NCI-H2196 (cell line): ENCODE measurements at regions not wholly inside any gene's neighbourhood (a gene's known extent, or its start where the extent isn't known, plus 50 kb on each side); places are given as distances from the start of the nearest gene placed in this dataset.
A peak's percentile ranks its signal among the peaks of the same experiment; 100 is the strongest.

Experiments
- DNase-seq: peaks from one replicate; lab custom pipeline; 2025; ENCODE audit not compliant: unreplicated experiment; lab: John Stamatoyannopoulos, UW

- DNase-seq = peak; percentile 78
Observed at GRCh38 chr1:13965770-13966398, 265.9 kb downstream of the PRDM2 start.

DNA sequence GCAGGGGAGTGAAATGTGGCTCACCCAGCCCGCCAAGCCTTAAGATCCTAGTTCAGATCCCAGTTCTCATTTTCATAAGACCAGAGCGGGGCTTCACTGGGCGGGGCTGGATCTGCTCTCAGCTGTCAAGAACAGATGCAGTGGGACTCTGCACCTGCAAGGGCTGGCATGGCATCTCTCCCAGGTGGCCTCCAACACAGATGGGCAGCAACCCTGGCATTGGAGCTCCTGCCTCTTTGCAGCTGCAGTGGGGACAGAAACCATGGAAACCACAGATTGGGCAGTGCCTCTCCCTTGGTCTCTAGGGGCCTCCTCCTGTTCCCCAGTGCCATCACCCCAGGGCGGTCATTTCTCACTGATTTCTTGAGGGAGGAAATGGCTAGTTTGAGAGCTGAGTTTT lies 267.7 kb downstream of the PRDM2 start:
- peak; percentile 8 for DNase-seq

GRCh38 chr1:13968361-13968760 lies 268.4 kb downstream of the PRDM2 start:
- no peak for DNase-seq

DNA sequence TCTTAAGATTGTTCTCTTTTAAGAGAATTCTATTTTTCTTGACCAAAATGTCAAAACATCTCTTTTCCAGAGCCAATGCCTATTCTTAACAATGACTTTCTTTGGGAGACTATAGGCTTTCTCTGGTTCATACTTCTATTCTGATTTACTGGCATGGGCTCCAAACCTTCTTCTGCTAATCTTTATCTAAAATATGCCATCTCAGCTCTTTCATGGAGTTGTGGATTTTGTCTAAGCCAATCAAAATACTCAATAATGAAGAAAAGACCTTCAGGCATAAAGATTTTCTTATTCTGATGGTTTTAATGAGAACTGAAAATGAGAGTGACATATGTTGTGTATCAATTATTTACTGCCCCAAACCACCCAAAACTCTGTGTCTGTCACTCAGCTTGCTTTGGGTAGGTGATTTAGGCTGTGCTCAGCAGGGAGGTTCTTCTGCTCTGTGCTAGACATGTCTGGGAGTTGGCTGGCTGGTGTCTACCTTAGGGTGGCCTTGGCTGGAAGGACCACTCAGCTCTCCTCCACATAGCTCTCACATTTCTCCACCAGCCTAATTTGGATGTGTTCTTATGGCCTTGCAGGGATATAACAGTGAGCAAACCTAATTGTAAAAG lies 270.8 kb downstream of the PRDM2 start:
- DNase-seq = no peak

DNA sequence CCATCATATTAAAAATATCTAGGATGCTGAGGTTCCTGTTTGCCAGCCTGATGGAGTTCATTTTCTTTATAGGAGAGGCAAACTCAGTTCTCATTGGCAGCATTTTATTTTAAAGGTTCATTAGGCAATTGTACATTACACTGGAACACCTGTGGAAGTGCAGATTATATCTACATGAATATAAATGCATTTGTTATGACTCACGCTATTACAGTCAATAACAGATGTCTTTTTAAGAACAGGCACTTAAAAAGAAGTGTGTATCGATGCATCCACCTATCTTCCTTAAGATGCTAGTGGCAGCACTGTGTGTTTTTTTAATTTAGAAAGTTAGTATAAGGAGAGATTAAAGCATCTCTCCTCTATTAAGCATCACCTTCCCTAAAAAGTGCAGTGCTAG lies 276.5 kb downstream of the PRDM2 start:
- no peak for DNase-seq

DNA sequence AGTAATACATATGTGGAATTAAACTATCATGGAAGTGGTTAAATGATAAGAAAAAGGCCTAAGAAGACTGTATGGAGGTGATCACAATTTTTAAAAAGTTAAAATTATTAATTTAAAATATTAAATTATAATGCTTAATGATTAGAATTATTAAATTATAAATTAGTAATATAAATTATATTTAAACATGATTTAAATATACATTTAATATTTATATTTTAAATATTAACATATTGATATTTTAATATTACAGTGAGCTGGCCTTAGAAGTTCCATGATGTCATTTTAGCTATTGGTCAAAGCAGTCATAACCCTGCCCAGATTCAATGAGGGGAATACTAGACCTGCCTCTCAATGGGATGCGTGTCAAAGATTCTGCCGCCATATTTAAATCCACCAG lies 281.2 kb downstream of the PRDM2 start:
- DNase-seq = no peak

DNA sequence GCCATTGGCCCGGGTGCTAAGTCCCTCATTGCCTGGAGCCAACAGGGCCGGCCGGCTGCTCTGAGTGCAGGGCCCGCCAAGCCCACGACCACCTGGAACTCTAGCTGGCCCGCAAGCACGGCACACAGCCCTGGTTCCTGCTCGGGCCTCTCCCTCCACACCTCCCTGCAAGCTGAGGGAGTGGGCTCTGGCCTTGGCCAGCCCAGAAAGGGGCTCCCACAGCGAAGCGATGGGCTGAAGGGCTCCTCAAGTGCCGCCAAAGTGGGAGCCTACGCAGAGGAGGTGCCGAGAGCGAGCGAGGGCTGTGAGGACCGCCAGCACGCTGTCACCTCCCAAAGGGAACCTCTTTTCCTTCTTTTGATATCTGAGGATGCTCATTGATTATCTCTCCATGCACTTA lies 283.4 kb downstream of the PRDM2 start:
- no peak for DNase-seq

- DNase-seq = no peak
Observed at GRCh38 chr1:13990939-13991338, 291.0 kb downstream of the PRDM2 start.

GRCh38 chr1:13992489-13993285 lies 292.7 kb downstream of the PRDM2 start:
- DNase-seq = no peak

DNA sequence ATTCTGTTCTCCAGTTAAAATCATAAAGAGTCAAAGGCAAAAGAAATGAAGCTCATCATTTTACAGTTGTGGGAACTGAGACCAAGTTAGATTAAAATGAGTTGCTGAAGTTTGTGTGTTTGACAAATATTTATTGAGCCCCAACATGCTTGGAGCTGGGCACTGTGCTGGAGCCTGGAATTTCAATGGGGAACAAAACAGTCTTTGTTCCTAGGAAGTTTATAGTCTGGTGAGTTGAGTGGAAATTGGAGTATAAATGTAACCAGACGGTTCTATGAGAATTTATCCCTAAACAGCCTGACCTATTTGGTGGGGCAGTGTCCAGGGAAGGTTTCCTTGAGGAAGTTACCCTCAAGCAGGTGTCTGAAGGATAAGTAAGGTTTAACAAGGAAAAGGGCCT lies 294.4 kb downstream of the PRDM2 start:
- no peak for DNase-seq

GRCh38 chr1:13996334-13996733 lies 296.3 kb downstream of the PRDM2 start:
- DNase-seq = no peak

- DNase-seq = no peak
Observed at GRCh38 chr1:14003552-14003951, 303.6 kb downstream of the PRDM2 start.

DNA sequence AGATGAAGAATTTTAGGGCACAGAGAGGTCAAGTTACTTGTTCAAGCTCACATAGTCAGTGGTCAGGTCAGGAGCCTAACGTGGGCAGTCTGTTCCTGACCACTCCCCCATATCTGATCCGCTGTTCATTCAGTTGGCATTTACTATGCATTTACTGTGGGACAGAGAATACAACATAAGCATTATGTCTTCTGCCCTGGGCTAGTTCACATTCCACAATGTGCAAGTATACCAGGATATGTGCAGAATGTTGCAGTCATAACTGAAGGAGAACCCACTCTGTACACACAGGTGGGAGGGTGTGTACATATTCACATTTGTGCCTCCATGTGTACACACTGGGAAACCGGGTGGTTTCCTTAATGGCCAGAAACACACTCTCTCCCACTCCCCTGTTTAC lies 309.6 kb downstream of the PRDM2 start:
- no peak for DNase-seq

- DNase-seq = no peak
Observed at GRCh38 chr1:14010476-14010875, 310.5 kb downstream of the PRDM2 start.

GRCh38 chr1:14011132-14011531 lies 311.1 kb downstream of the PRDM2 start:
- DNase-seq = no peak

DNA sequence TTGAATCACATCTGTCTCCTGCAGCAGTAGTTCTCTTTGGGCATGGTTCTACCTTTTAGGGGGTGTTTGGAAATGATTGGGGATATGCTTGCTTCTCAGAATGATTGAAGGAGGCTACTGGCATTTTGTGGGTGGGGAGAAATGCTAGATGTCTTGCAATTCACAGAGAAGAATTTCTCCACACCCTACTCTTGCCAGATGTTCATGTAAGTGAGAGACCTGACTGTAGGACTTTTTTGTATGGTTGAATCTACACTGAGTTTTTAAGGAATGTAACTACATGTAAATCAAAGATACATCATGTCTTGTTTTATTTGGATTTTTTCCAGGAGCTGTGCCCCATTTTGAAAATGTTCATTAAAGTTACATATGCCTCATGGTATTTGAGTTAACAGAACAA lies 311.9 kb downstream of the PRDM2 start:
- no peak for DNase-seq

DNA sequence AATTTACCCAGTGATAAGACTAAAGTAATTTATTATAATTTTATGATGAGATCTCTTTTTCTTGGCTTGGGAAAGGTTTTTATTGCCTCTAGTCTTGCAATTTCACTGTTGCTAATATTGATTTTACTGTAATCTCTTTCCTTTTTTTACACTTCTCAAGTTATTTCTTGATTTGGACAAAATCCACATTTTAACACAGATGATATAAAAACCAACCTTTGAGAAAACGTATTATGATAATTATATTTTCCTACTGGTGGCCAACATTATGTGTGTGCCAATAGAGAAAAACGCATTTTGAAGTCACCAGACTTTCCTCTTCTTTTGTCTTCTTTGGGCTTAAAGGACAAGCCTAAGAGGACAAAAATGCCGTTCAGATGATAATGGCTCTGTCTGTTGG lies 314.9 kb downstream of the PRDM2 start:
- DNase-seq = no peak

GRCh38 chr1:14015917-14016316 lies 315.9 kb downstream of the PRDM2 start:
- DNase-seq = no peak

DNA sequence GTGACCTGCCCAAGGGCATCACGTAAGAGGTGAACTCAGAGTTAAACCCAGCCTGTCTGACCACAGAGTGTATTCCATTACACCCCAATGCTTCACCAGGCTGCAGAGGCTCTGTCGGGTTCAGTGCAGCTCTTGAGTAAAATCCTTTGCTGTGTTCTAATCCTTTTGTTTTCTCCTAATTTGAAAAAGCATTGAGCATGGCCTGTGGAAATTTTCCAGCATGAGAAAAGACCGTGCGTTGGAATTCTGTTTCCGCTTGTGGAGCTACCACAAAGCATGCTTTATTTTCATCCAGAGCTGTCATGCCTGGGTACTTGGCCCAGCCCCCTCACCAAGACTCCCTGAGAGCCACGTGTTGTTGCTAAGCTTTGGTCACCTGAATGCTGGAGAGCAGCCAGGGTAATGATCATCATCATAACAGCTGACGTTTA lies 317.6 kb downstream of the PRDM2 start:
- no peak for DNase-seq

GRCh38 chr1:14019461-14019860 lies 319.5 kb downstream of the PRDM2 start:
- no peak for DNase-seq

GRCh38 chr1:14020006-14020405 lies 320.0 kb downstream of the PRDM2 start:
- DNase-seq = no peak

DNA sequence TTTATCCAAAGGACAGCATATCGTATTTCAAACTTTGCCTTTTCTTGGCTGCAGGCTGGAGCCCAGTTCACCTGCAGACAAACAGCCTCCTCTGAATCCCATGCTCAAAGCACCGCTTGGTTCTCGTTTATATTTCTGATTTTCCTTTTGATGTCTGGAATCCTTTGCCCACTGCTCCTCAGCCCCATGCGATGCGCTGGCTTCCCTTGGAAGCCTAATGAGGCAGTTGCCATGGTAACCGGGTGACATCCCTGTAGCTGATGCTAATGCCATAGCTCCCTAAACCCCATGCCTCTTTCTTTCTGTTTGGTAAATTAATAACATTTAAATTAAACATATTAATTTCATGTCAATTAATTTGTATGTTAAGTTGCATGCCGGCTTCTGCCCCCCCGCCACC lies 327.1 kb downstream of the PRDM2 start:
- peak; percentile 8 for DNase-seq
